HEK293T (cell line): ENCODE measurements at regions not wholly inside any gene's neighbourhood (a gene's known extent, or its start where the extent isn't known, plus 50 kb on each side); places are given as distances from the start of the nearest gene placed in this dataset.

Experiments used
- ARNT ChIP-seq: fragments of 450-650 bp; IDR thresholded peaks from 2 replicates; pipeline ENCODE4 v1.6.1; 2017; ENCODE audit warnings: mild to moderate bottlenecking
- BHLHE40 ChIP-seq: fragments of 450-650 bp; IDR thresholded peaks from 2 replicates; pipeline ENCODE4 v1.6.1; 2016; ENCODE audit warnings: mild to moderate bottlenecking, moderate library complexity, borderline replicate concordance
- CTBP1 ChIP-seq: fragments of 450-650 bp; IDR thresholded peaks from 2 replicates; pipeline ENCODE4 v1.6.1; 2016; ENCODE audit warnings: borderline replicate concordance
- ELF4 ChIP-seq: fragments of 450-650 bp; IDR thresholded peaks from 2 replicates; pipeline ENCODE4 v1.6.1; 2017; ENCODE audit warnings: antibody characterized with exemption
- FOXA1 ChIP-seq: fragments of 450-650 bp; IDR thresholded peaks from 2 replicates; pipeline ENCODE4 v1.6.1; 2016; ENCODE audit warnings: mild to moderate bottlenecking
- FOXK2 ChIP-seq: fragments of 450-650 bp; IDR thresholded peaks from 2 replicates; pipeline ENCODE4 v1.6.1; 2016; ENCODE audit warnings: mild to moderate bottlenecking
- FOXM1 ChIP-seq: fragments of 450-650 bp; IDR thresholded peaks from 2 replicates; pipeline ENCODE4 v1.6.1; 2017; ENCODE audit warnings: mild to moderate bottlenecking, borderline replicate concordance
- HDGF ChIP-seq: fragments of 450-650 bp; IDR thresholded peaks from 2 replicates; pipeline ENCODE4 v1.6.1; 2017; ENCODE audit warnings: antibody characterized with exemption, borderline replicate concordance
- LEF1 ChIP-seq: fragments of 450-650 bp; IDR thresholded peaks from 2 replicates; pipeline ENCODE4 v1.6.1; 2017; ENCODE audit warnings: mild to moderate bottlenecking, borderline replicate concordance
- NFRKB ChIP-seq: fragments of 450-650 bp; IDR thresholded peaks from 2 replicates; pipeline ENCODE4 v1.6.1; 2016; ENCODE audit warnings: mild to moderate bottlenecking, moderate library complexity
- SP1 ChIP-seq: fragments of 450-650 bp; IDR thresholded peaks from 2 replicates; pipeline ENCODE4 v1.6.1; 2017
- SUZ12 ChIP-seq: fragments of 450-650 bp; IDR thresholded peaks from 2 replicates; pipeline ENCODE4 v1.6.1; 2016; ENCODE audit warnings: mild to moderate bottlenecking
- TARDBP ChIP-seq: fragments of 450-650 bp; IDR thresholded peaks from 2 replicates; pipeline ENCODE4 v1.6.1; 2016
- TF ChIP-seq, protein P1 (sequence below): fragments of 450-650 bp; IDR thresholded peaks from 2 replicates; pipeline ENCODE4 v1.6.1; 2016

DNA sequence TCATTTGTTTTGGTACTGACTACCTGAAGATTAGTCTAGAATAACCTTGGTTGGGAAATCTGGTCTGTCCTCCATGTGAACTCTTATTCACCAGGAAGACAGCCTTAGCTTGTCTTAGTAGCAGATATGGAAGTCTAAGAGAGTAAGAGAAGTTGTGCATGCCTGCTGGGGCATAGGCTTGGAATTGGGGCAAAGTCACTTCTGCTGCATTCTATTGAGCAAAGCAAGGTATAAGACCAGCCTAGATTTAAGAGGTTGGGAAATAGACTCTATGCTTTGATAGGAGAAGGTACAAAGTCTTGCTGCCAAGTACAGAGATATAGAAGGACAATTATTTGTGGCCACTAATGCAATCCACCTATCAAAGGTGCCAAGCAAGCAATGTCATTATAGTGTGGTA lies 464.0 kb upstream of the BOD1L1 start:
- TF ChIP-seq LEF1 (no peak), SUZ12 (no peak), SP1 (no peak), CTBP1 (no peak), NFRKB (no peak), TARDBP (no peak), ELF4 (no peak), BHLHE40 (no peak), FOXA1 (no peak), FOXK2 (no peak), ARNT (no peak), FOXM1 (no peak), HDGF (no peak)
- TF ChIP-seq, protein P1, sequence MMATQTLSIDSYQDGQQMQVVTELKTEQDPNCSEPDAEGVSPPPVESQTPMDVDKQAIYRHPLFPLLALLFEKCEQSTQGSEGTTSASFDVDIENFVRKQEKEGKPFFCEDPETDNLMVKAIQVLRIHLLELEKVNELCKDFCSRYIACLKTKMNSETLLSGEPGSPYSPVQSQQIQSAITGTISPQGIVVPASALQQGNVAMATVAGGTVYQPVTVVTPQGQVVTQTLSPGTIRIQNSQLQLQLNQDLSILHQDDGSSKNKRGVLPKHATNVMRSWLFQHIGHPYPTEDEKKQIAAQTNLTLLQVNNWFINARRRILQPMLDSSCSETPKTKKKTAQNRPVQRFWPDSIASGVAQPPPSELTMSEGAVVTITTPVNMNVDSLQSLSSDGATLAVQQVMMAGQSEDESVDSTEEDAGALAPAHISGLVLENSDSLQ, result no peak
